C4-2B (cell line): ENCODE measurements at regions not wholly inside any gene's neighbourhood (a gene's known extent, or its start where the extent isn't known, plus 50 kb on each side); places are given as distances from the start of the nearest gene placed in this dataset.

Source experiments
- ZFX ChIP-seq: fragments of 450-650 bp; IDR thresholded peaks from 2 replicates; pipeline ENCODE4 v1.6.1; 2017
- TF ChIP-seq, protein P1 (sequence below): fragments of 450-650 bp; conservative IDR thresholded peaks from 2 replicates; pipeline ENCODE4 v1.5.1; 2017; ENCODE audit warnings: mild to moderate bottlenecking

DNA sequence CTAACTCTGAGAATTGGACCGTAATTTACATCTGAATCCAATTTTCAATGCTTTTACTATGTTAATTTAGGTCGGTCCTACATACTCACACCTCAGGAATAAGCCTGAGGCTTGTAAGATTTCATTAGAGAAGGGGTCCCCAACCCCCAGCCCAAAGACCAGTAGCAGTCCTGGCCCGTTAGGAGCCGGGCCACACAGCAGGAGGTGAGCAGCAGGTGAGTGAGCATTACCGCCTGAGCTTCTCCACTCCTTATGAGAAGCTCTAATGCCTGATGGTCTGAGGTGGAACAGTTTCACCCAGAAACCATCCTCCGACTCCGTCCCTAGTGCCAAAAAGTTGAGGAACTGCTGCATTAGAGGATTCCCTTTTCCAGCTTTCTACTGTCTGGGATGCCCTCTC is 757.3 kb downstream of the SI start:
- TF ChIP-seq, protein P1, sequence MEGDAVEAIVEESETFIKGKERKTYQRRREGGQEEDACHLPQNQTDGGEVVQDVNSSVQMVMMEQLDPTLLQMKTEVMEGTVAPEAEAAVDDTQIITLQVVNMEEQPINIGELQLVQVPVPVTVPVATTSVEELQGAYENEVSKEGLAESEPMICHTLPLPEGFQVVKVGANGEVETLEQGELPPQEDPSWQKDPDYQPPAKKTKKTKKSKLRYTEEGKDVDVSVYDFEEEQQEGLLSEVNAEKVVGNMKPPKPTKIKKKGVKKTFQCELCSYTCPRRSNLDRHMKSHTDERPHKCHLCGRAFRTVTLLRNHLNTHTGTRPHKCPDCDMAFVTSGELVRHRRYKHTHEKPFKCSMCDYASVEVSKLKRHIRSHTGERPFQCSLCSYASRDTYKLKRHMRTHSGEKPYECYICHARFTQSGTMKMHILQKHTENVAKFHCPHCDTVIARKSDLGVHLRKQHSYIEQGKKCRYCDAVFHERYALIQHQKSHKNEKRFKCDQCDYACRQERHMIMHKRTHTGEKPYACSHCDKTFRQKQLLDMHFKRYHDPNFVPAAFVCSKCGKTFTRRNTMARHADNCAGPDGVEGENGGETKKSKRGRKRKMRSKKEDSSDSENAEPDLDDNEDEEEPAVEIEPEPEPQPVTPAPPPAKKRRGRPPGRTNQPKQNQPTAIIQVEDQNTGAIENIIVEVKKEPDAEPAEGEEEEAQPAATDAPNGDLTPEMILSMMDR, result no peak
- TF ChIP-seq ZFX, result no peak
